AG09319 (cell line): ENCODE measurements at regions not wholly inside any gene's neighbourhood (a gene's known extent, or its start where the extent isn't known, plus 50 kb on each side); places are given as distances from the start of the nearest gene placed in this dataset.

Source experiments
- DNase-seq: peaks from one replicate; pipeline ENCODE4 v3.0.0-alpha.2; 2010; ENCODE audit warnings: low read depth; ENCODE audit errors: extremely low read depth
- TF ChIP-seq, protein P1 (sequence below): IDR thresholded peaks from 2 replicates; pipeline ENCODE4 v1.5.1; 2011; ENCODE audit warnings: low read depth, mild to moderate bottlenecking, inconsistent platforms, low read length, moderate library complexity

DNA sequence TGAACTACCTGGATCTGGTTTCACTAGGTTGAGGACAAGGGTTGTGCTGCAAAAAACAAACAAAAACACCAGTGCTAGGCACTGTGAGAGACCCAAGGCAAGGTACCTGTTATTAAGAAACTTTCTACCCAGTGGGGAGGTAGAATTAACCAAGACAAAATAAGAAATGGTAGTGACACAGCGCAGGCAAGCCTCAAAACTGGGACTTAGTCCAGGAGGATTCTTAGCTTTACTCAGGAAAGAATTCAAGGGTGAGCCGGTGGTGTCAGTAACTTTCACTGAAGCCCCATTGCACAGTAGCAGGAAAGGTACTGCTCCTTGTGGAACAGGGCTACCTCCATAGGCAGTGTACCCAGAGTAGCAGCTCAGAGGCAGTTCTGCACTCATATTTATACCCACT lies 131.6 kb downstream of the SCG2 start:
- TF ChIP-seq, protein P1, sequence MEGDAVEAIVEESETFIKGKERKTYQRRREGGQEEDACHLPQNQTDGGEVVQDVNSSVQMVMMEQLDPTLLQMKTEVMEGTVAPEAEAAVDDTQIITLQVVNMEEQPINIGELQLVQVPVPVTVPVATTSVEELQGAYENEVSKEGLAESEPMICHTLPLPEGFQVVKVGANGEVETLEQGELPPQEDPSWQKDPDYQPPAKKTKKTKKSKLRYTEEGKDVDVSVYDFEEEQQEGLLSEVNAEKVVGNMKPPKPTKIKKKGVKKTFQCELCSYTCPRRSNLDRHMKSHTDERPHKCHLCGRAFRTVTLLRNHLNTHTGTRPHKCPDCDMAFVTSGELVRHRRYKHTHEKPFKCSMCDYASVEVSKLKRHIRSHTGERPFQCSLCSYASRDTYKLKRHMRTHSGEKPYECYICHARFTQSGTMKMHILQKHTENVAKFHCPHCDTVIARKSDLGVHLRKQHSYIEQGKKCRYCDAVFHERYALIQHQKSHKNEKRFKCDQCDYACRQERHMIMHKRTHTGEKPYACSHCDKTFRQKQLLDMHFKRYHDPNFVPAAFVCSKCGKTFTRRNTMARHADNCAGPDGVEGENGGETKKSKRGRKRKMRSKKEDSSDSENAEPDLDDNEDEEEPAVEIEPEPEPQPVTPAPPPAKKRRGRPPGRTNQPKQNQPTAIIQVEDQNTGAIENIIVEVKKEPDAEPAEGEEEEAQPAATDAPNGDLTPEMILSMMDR: no peak
- no peak for DNase-seq

DNA sequence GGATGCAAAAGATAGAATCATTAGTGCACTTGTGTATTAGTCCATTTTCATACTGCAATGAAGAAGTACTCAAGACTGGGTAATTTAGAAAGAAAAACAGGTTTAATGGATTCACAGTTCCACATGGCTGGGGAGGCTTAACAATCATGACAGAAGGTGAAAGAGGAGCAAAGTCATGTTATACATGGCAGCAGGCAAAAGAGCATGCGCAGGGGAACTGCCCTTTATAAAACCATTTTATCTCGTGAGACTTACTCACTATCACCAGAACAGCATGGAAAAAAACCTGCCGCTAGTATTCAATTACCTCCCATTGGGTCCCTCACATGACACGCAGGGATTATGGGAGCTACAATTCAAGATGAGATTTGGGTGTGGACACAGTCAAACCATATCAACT lies 129.4 kb downstream of the SCG2 start:
- DNase-seq: no peak
- TF ChIP-seq, protein P1: no peak

DNA sequence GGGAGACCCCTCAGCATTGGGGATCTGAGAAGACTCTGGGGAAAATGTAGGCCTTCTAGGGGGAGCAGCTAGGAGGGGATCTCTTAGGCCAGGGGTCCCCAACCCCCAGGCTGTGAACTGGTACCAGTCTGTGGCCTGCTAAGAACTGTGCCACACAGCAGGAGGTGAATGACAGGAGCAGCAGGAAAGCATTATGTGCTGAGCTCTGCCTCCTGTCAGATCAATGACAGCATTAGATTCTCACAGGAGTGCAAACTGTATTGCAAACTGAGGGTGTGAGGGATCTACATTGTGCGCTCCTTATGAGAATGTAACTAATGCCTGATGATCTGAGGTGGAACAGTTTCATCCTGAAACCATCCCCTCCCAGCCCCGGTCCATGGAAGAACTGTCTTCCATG lies 127.3 kb downstream of the SCG2 start:
- TF ChIP-seq, protein P1: no peak
- no peak for DNase-seq

DNA sequence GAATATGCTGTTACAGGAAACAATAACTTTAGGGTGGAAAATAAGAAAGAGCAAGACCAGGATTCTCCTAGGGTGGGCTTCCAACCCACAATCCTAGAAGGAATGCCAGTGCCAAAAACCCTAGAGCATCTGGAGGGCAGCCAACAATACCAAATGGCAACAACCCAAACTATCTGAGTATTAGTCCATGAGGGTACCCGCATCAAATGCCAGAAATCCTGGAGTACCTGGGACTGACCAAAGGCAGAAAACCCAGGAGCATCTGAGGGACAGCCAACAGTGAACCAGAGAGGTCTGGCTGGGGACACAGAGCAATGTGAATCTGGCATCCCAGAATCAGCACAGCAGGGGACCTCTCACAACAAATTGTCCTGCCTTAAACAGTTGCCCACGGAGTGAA lies 126.3 kb downstream of the SCG2 start:
- TF ChIP-seq, protein P1: no peak
- DNase-seq: no peak

DNA sequence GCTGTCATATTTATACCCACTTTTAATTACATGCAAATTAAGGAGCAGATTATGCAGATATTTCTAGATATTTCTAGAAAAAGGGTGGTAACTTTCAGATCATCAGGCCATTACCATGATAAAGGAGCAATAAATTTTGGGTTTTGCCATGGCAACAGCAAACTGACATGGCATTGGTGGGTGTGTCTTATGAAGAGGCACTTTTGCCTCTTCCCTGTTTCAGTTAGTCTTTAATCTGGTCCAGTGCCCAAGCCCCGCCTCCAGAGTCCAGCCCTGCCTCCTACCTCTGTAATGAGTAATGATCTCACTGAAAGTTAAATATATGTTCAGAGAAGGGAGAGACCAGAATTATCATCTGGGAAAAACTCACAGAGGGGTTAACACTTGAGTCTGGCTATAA lies 124.8 kb downstream of the SCG2 start:
- TF ChIP-seq, protein P1: no peak
- DNase-seq: no peak

DNA sequence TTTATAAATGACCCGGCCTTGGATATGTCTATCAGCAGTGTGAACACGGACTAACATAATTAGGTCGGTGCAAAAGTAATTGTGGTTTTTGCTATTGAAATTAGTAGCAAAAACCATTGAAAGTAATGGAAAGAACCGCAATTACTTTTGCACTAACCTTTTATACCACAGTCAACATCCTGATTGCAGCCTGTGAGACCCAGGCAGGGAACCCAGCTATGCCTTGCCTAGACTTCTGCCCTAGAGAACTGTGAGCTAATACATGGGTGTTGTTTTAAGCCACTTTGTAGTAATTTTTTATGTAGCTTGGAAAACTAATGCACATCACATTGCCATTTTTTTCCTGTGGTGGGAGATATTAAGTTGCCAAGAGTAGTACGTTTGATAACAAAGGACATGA lies 120.7 kb downstream of the SCG2 start:
- TF ChIP-seq, protein P1: no peak
- no peak for DNase-seq

DNA sequence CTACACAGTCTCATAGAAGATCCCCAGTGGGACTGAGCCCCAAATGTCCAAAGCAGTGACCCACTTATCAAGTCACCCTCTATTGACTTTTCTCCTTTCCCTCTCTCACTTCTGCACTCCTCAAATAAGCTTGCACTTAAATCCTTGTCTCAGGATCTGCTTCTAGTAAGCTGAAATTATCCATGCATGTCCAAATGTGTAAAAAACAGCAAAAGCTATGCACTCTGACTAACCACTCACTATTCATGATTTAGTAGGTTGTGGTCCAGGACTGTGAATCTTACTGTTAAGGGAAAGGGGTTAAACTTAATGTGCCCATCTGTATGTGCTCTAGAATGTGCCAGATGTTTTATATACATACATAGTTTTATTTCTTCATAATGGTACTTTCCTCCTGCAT lies 115.4 kb downstream of the SCG2 start:
- DNase-seq: no peak
- TF ChIP-seq, protein P1: no peak
